IPS DF 6.9 (cell line): ENCODE measurements at regions not wholly inside any gene's neighbourhood (a gene's known extent, or its start where the extent isn't known, plus 50 kb on each side); places are given as distances from the start of the nearest gene placed in this dataset.
"Not testable (repeated sequence)": the region's sequence is repeated elsewhere in the genome, so short reads cannot be mapped to it uniquely, and the experiment has no call there.

Source experiments
- DNase-seq: peaks from one replicate; pipeline ENCODE4 v3.0.0-alpha.2; 2013; ENCODE audit warnings: low read depth, low spot score
- H3K27ac ChIP-seq: one replicate; pipeline ENCODE4 v1.5.1; 2013; ENCODE audit warnings: low read length, control low read depth
- H3K27me3 ChIP-seq: 2 replicates; pipeline ENCODE4 v1.6.1; 2013; ENCODE audit warnings: mild to moderate bottlenecking, low read length; ENCODE audit not compliant: control insufficient read depth, insufficient read depth
- H3K36me3 ChIP-seq: 2 replicates; pipeline ENCODE4 v1.6.1; 2013; ENCODE audit warnings: low read length; ENCODE audit not compliant: control insufficient read depth, insufficient read depth
- H3K4me1 ChIP-seq: 2 replicates; pipeline ENCODE4 v1.6.1; 2013; ENCODE audit warnings: low read length; ENCODE audit not compliant: control insufficient read depth, insufficient read depth
- H3K4me3 ChIP-seq: 2 replicates; pipeline ENCODE4 v1.5.1; 2013; ENCODE audit warnings: mild to moderate bottlenecking, low read length
- H3K9me3 ChIP-seq: 2 replicates; pipeline ENCODE4 v1.6.1; 2013; ENCODE audit warnings: low read length, inconsistent platforms; ENCODE audit not compliant: control insufficient read depth, insufficient read depth
- WGBS: extraction: QIAGEN DNeasy Blood & Tissue Kit; methylation state at CpG from one replicate; pipeline ENCODE4 v1.1.7; 2013; ENCODE audit warnings: mixed read lengths, missing lambda C conversion rate; ENCODE audit not compliant: insufficient read length, insufficient coverage; 5-methylcytosine and 5-hydroxymethylcytosine counted together

- Histone ChIP-seq H3K27me3 (no peaks in the 10 kb centered on the region), H3K4me1 (no peaks in the 10 kb centered on the region), H3K27ac (no peak overlapping the region), H3K4me3 (no peak overlapping the region), H3K36me3 (no peaks in the 10 kb centered on the region), H3K9me3 (no peaks in the 10 kb centered on the region)
- WGBS: no CpG with 5 or more reads among the region's 6 CpGs
- DNase-seq: no peak
These were observed 168.9 kb downstream of the TRIML1 start for GRCh38 chr4:188308142-188308541.

DNA sequence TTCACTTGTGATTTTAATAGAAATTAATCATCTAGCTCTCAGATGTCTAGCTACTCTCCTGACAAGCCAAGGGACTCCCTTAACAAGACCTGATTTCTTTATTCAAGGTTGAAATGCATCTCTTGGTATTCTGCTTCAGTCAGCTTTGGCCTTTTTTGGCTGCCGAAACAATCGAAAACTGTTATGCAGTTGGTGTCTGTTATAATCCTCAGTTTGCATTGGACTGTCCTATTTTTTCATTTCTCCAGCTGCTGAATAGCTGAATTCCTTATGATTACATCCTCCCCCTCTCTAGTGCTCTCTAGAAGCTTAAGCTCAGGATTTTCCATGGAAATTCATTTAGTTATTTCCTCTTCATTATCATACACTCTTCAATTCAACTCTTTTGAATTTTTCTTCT is 177.2 kb downstream of the TRIML1 start:
- Histone ChIP-seq H3K4me1 (no peaks in the 10 kb centered on the region), H3K9me3 (no peaks in the 10 kb centered on the region), H3K27me3 (no peaks in the 10 kb centered on the region), H3K4me3 (no peak overlapping the region), H3K27ac (no peak overlapping the region), H3K36me3 (no peaks in the 10 kb centered on the region)
- no CpG with 5 or more reads among the region's 2 CpGs for WGBS
- DNase-seq: no peak

DNA sequence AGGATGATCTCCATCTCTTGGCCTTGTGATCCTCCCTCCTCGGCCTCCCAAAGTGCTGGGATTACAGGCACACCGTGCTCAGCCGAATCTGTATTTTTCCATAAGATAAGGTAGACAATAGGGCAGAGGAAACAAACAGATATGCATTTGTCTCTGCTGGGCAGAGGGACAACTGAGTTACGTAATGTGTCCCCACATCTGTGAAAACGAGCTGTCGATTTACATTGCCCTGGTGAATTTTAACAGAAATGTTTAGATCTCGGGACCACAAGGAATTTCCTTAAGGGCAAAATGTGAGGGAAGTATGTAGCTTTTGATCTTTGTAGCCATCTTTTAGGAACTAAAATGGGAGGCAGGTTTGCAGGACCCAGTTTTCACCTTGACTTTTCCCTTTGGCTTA is 189.7 kb downstream of the TRIML1 start:
- H3K27ac ChIP-seq: no peak overlapping the region
- no CpG with 5 or more reads among the region's 7 CpGs for WGBS
- no peaks in the 10 kb centered on the region for H3K9me3 ChIP-seq
- no peak overlapping the region for H3K4me3 ChIP-seq
- H3K27me3 ChIP-seq: no peaks in the 10 kb centered on the region
- DNase-seq: no peak
- no peaks in the 10 kb centered on the region; the same call in 1 of the 2 replicates for H3K36me3 ChIP-seq
- no peaks in the 10 kb centered on the region for H3K4me1 ChIP-seq

DNA sequence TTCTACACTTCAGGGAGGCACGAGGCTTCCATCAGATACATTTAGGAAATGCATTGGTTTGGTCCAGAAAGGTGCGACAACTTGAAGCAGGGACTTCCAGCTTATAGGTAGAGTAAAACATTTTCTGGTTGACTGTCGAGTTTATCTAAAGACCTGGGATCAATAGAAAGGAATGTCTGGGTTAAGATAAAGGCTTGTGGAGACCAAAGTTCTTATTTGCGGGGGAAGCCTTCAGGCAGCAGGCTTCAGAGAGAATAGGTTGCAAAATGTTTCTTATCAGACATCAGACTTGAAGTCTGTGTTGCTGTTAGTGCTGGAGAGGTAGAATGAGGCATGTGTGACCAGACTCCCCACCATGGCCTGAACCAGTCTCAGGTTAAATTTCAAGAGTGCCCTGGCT is 190.3 kb downstream of the TRIML1 start:
- Histone ChIP-seq H3K4me1 (no peaks in the 10 kb centered on the region), H3K4me3 (no peak overlapping the region), H3K36me3 (no peaks in the 10 kb centered on the region; the same call in 1 of the 2 replicates), H3K9me3 (no peaks in the 10 kb centered on the region), H3K27ac (no peak overlapping the region), H3K27me3 (no peaks in the 10 kb centered on the region)
- no CpG with 5 or more reads among the region's 4 CpGs for WGBS
- no peak for DNase-seq

DNA sequence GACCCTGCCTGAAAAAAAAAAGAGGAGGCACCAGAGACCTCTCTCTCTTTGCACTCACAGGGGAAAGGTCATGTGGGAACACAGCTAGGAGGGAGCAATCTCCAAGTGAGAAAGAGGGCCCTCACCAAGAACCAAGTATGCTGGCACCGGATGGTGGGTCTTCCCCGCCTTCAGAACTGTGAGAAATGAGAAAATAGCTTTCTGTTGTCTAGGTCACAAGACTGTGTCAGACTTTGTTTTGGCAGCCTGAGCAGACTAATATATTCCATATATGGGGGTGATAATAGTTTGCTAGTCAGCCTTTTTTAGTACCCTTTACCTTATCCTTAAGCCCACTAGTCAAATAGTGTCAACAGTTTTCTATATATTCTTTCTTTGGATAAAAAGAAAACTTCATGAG is 193.0 kb downstream of the TRIML1 start:
- DNase-seq: no peak
- Histone ChIP-seq H3K4me1 (no peaks in the 10 kb centered on the region), H3K27me3 (no peaks in the 10 kb centered on the region), H3K36me3 (no peaks in the 10 kb centered on the region), H3K27ac (no peak overlapping the region), H3K9me3 (no peaks in the 10 kb centered on the region), H3K4me3 (no peak overlapping the region)
- no CpG with 5 or more reads among the region's 2 CpGs for WGBS

DNA sequence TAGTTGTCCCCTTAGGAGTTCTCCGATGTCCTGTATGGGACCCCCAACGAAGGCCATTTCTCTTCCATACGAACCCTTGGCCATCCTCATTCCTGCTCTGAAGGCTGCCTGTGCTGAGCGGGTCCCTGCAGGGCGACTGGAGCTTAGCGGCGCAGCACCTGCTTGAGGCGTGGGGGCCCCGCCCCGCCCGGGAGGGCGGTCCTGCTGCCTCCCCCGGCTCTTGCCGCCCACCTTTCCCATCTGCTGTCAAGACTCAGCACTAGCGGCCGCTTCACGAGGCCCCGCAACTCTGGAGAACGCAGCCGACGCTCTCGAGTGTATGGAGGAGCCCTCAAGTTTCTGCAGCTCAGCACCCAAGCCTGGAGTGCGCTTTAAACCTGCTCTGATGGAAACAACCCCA is 197.7 kb downstream of the TRIML1 start:
- no peaks in the 10 kb centered on the region for H3K9me3 ChIP-seq
- no peak for DNase-seq
- no peak overlapping the region for H3K27ac ChIP-seq
- no peaks in the 10 kb centered on the region for H3K36me3 ChIP-seq
- H3K4me3 ChIP-seq: no peak overlapping the region
- H3K4me1 ChIP-seq: no peaks in the 10 kb centered on the region
- WGBS: no CpG with 5 or more reads among the region's 23 CpGs
- no peaks in the 10 kb centered on the region for H3K27me3 ChIP-seq

GRCh38 chr4:188341428-188341827 is 202.2 kb downstream of the TRIML1 start:
- Histone ChIP-seq H3K4me1 (no peaks in the 10 kb centered on the region), H3K27ac (no peak overlapping the region), H3K27me3 (no peaks in the 10 kb centered on the region), H3K4me3 (no peak overlapping the region), H3K36me3 (no peaks in the 10 kb centered on the region), H3K9me3 (no peaks in the 10 kb centered on the region)
- whole genome bisulfite sequencing: no CpG with 5 or more reads among the region's 7 CpGs
- no peak for DNase-seq

- no CpG with 5 or more reads among the region's 9 CpGs for WGBS
- Histone ChIP-seq H3K27me3 (no peaks in the 10 kb centered on the region), H3K4me1 (no peaks in the 10 kb centered on the region), H3K4me3 (no peak overlapping the region), H3K27ac (no peak overlapping the region), H3K36me3 (no peaks in the 10 kb centered on the region), H3K9me3 (no peaks in the 10 kb centered on the region)
- no peak for DNase-seq
These were observed 207.0 kb downstream of the TRIML1 start for GRCh38 chr4:188346171-188346809.

DNA sequence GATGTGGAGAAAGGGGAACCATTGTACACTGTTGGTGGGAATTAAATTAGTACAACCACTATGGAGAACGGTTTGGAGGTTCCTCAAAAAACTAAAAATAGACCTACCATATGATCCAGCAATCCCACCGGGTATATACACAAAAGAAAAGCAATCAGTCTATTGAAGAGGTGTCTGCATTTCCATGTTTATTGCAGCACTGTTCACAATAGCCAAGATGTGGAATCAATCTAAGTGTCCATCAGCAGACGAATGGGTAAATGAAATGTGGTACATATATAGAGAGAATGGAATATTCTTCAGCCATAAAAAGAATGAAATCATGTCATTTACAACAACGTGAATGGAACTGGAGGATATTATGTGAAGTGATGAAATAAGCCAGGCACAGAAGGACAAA is 208.1 kb downstream of the TRIML1 start:
- Histone ChIP-seq H3K27ac (no peak overlapping the region), H3K36me3 (no peaks in the 10 kb centered on the region), H3K9me3 (no peaks in the 10 kb centered on the region), H3K4me3 (no peak overlapping the region), H3K4me1 (no peaks in the 10 kb centered on the region), H3K27me3 (no peaks in the 10 kb centered on the region)
- DNase-seq: no peak
- WGBS: no CpG with 5 or more reads among the region's 4 CpGs

- H3K27ac ChIP-seq, H3K36me3 ChIP-seq, DNase-seq, H3K4me3 ChIP-seq, H3K4me1 ChIP-seq, H3K9me3 ChIP-seq, H3K27me3 ChIP-seq: not testable (repeated sequence)
- WGBS: no CpG with 5 or more reads among the region's 10 CpGs
These were observed 210.3 kb downstream of the TRIML1 start for GRCh38 chr4:188349569-188349968.

- Histone ChIP-seq H3K4me3 (no peak overlapping the region), H3K36me3 (no peaks in the 10 kb centered on the region), H3K4me1 (no peaks in the 10 kb centered on the region), H3K27ac (no peak overlapping the region), H3K9me3 (no peaks in the 10 kb centered on the region), H3K27me3 (no peaks in the 10 kb centered on the region)
- WGBS: no CpG with 5 or more reads among the region's 1 CpG
- DNase-seq: no peak
These were observed 224.0 kb downstream of the TRIML1 start for GRCh38 chr4:188363196-188363595.
